ENCODE measurements at regions not wholly inside any gene's neighbourhood (a gene's known extent, or its start where the extent isn't known, plus 50 kb on each side); places are given as distances from the start of the nearest gene placed in this dataset.

- TF ChIP-seq EZH2 (IDR thresholded peaks at IDR 0.05; ENCODE audit: insufficient read depth, poor library complexity, severe bottlenecking) (no peak), EZH2phosphoT487 (IDR thresholded peaks at IDR 0.05; ENCODE audit: insufficient read depth, low read depth) (no peak)
Measured at GRCh38 chr21:35814858-35815619, 245.3 kb downstream of the SETD4 start.
